ENCODE measurements at regions not wholly inside any gene's neighbourhood (a gene's known extent, or its start where the extent isn't known, plus 50 kb on each side); places are given as distances from the start of the nearest gene placed in this dataset.

DNA sequence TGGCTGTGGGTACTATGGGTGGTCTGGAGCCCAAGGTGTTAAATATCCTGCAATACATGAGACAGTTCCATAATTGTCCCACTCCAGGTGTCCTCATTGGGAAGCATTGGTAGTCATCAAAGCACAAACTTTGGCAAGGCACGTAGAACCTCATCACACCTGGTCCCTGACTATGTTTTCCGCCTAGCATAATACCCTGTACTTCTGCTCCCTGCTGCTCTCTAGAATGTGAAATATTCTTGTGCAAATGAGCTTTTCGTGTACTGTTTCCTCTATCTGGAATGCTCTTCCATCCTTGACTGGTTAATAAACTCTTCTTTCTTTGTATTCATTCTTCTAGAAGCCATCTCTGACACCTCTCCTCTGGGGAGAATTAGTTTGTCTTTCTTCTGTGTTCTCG lies 103.2 kb downstream of the EBLN2 start:
- no peak for TF ChIP-seq ZFX (IDR thresholded peaks at IDR 0.05; ENCODE audit: borderline replicate concordance)
- TF ChIP-seq, protein P1, sequence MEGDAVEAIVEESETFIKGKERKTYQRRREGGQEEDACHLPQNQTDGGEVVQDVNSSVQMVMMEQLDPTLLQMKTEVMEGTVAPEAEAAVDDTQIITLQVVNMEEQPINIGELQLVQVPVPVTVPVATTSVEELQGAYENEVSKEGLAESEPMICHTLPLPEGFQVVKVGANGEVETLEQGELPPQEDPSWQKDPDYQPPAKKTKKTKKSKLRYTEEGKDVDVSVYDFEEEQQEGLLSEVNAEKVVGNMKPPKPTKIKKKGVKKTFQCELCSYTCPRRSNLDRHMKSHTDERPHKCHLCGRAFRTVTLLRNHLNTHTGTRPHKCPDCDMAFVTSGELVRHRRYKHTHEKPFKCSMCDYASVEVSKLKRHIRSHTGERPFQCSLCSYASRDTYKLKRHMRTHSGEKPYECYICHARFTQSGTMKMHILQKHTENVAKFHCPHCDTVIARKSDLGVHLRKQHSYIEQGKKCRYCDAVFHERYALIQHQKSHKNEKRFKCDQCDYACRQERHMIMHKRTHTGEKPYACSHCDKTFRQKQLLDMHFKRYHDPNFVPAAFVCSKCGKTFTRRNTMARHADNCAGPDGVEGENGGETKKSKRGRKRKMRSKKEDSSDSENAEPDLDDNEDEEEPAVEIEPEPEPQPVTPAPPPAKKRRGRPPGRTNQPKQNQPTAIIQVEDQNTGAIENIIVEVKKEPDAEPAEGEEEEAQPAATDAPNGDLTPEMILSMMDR (IDR thresholded peaks at IDR 0.05): no peak
- no peak overlapping the region for H3K27ac ChIP-seq

GRCh38 chr3:73175698-73176097 lies 114.2 kb downstream of the EBLN2 start:
- H3K27ac ChIP-seq: no peak overlapping the region
- TF ChIP-seq, protein P1 (IDR thresholded peaks at IDR 0.05): no peak
- TF ChIP-seq ZFX (IDR thresholded peaks at IDR 0.05; ENCODE audit: borderline replicate concordance): no peak

DNA sequence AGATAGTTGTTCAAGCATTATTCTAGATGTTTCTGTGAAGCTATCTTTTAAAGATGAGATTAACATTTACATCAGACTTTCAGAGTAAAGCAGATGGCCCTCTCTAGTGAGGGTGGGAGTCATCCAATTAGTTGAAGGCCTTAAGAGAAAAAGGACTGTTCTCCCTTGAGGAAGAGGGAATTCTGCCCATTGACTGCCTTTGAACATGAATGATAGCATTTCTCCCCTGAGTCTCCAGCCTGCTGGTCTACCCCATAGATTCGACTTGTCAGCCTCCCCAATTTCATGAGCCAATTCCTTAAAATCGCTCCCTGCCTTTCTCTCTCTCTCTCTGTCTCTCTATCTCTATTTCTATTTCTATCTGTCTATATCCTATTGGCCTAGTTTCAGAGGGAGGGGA lies 115.5 kb downstream of the EBLN2 start:
- TF ChIP-seq ZFX (IDR thresholded peaks at IDR 0.05; ENCODE audit: borderline replicate concordance): no peak
- TF ChIP-seq, protein P1 (IDR thresholded peaks at IDR 0.05): no peak
- H3K27ac ChIP-seq: no peak overlapping the region

DNA sequence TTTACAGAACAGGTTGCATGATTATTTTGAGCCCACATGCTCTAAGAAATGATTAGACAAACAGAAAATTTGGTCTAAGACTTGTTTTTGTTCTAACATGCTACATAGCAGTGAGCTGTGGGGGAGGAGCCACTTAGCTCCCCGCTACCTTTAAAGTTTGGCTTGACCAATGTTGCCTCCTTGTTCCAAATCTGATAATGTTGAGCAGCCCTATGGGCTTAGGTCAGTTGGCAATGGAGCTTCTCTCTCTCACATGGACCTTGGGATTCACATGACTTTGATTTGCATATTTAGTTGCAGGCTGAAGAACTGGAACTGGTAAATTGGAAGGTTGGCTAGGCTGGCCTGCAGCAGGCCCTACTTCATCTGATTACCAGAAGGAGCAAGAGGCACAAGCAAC lies 116.4 kb downstream of the EBLN2 start:
- no peak for TF ChIP-seq ZFX (IDR thresholded peaks at IDR 0.05; ENCODE audit: borderline replicate concordance)
- TF ChIP-seq, protein P1 (IDR thresholded peaks at IDR 0.05): no peak
- H3K27ac ChIP-seq: no peak overlapping the region

DNA sequence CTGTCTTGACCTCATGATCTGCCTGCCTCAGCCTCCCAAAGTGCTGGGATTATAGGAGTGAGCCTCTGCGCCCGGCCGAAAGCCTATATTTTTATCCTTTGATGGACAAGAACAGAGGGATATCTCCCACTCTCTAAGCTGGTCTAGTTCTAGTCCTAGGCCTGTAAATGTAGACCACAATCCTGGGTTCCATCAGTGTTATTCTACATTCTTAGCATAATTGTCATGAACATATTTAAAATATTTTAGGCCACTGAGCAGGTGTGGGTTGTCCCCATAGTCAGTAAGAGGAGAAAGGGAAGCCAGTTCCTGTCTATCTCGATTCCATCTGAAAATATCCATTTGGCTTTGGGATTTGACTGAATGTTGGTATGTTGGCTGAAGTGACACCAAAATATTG lies 118.1 kb downstream of the EBLN2 start:
- TF ChIP-seq ZFX (IDR thresholded peaks at IDR 0.05; ENCODE audit: borderline replicate concordance): no peak
- H3K27ac ChIP-seq: no peak overlapping the region

DNA sequence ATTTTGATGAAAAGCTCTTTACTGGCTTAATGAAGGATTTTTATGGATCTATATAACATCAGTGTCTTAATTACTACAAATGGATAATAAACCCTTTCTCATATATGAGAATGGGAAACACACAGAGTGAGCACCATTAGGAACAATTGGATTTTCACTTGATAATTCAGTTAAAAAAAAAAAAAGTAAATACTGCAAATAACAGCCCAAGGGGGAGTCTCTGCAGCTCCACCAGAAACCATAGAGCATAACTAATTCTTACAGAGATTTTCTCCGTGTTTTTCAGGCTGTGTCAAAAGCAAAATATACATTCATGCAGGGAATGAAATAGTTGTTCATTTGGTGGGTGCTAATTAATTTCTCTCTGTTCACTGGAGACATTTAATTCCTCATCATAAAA lies 125.3 kb downstream of the EBLN2 start:
- no peak overlapping the region for H3K27ac ChIP-seq
- TF ChIP-seq, protein P1 (IDR thresholded peaks at IDR 0.05): no peak
- TF ChIP-seq ZFX (IDR thresholded peaks at IDR 0.05; ENCODE audit: borderline replicate concordance): no peak

- TF ChIP-seq, protein P1 (IDR thresholded peaks at IDR 0.05): no peak
- no peak overlapping the region for H3K27ac ChIP-seq
These were observed 125.9 kb downstream of the EBLN2 start for GRCh38 chr3:73187328-73187727.

- no peak overlapping the region for H3K27ac ChIP-seq
- TF ChIP-seq ZFX (IDR thresholded peaks at IDR 0.05; ENCODE audit: borderline replicate concordance): no peak
- TF ChIP-seq, protein P1 (IDR thresholded peaks at IDR 0.05): no peak
These were observed 127.2 kb downstream of the EBLN2 start for GRCh38 chr3:73188707-73189106.
